HG02588 (cell line): ENCODE measurements at regions not wholly inside any gene's neighbourhood (a gene's known extent, or its start where the extent isn't known, plus 50 kb on each side); places are given as distances from the start of the nearest gene placed in this dataset.
A peak's percentile ranks its signal among the peaks of the same experiment; 100 is the strongest.
"Not testable (repeated sequence)": the region's sequence is repeated elsewhere in the genome, so short reads cannot be mapped to it uniquely, and the experiment has no call there.

Experiments
- ATAC-seq: cut with Tn5 transposase; IDR thresholded peaks from one replicate; pipeline ENCODE4 v1.9.1; 2021; ENCODE audit warnings: mild to moderate bottlenecking, moderate library complexity; ENCODE audit not compliant: unreplicated experiment

- ATAC-seq: no peak
Measured at GRCh38 chr9:124164811-124165210, 92.9 kb upstream of the NEK6 start.

GRCh38 chr9:124174433-124174832 is 83.3 kb upstream of the NEK6 start:
- ATAC-seq: no peak

- not testable (repeated sequence) for ATAC-seq
Measured at GRCh38 chr9:124177522-124177921, 80.2 kb upstream of the NEK6 start.

GRCh38 chr9:124179196-124180071 is 78.3 kb upstream of the NEK6 start:
- no peak for ATAC-seq

GRCh38 chr9:124180557-124180956 is 77.2 kb upstream of the NEK6 start:
- no peak for ATAC-seq

- ATAC-seq: no peak
Measured at GRCh38 chr9:124182741-124183140, 75.0 kb upstream of the NEK6 start.

GRCh38 chr9:124183772-124184171 is 74.0 kb upstream of the NEK6 start:
- ATAC-seq: no peak

GRCh38 chr9:124185413-124185812 is 72.3 kb upstream of the NEK6 start:
- no peak for ATAC-seq

- no peak for ATAC-seq
Measured at GRCh38 chr9:124187311-124187710, 70.4 kb upstream of the NEK6 start.

GRCh38 chr9:124188331-124189110 is 69.2 kb upstream of the NEK6 start:
- ATAC-seq: no peak

- no peak for ATAC-seq
Measured at GRCh38 chr9:124190761-124191160, 67.0 kb upstream of the NEK6 start.

GRCh38 chr9:124191691-124192395 is 65.9 kb upstream of the NEK6 start:
- ATAC-seq: no peak

- ATAC-seq: no peak
Measured at GRCh38 chr9:124196814-124197176, 61.0 kb upstream of the NEK6 start.

GRCh38 chr9:124197177-124198095 is 60.3 kb upstream of the NEK6 start:
- peak; percentile 56 for ATAC-seq

GRCh38 chr9:124198331-124198730 is 59.4 kb upstream of the NEK6 start:
- ATAC-seq: no peak

- no peak for ATAC-seq
Measured at GRCh38 chr9:124198948-124199347, 58.8 kb upstream of the NEK6 start.

- ATAC-seq: no peak
Measured at GRCh38 chr9:124199474-124199873, 58.3 kb upstream of the NEK6 start.

- peak; percentile 76 for ATAC-seq
Measured at GRCh38 chr9:124202447-124202971, 55.2 kb upstream of the NEK6 start.

GRCh38 chr9:124205686-124206352 is 51.9 kb upstream of the NEK6 start:
- no peak for ATAC-seq

GRCh38 chr9:124206391-124206790 is 51.4 kb upstream of the NEK6 start:
- ATAC-seq: no peak
